LNCaP clone FGC (cell line): ENCODE measurements at regions not wholly inside any gene's neighbourhood (a gene's known extent, or its start where the extent isn't known, plus 50 kb on each side); places are given as distances from the start of the nearest gene placed in this dataset.

Experiments used
- DNase-seq: peaks from one replicate; pipeline ENCODE4 v3.0.0-alpha.2; 2011; ENCODE audit warnings: low read depth
- H3K4me3 ChIP-seq: 2 replicates; pipeline ENCODE4 v1.5.1; 2011; ENCODE audit warnings: mild to moderate bottlenecking, low read depth, low read length, control low read depth
- TF ChIP-seq, protein P1 (sequence below): IDR thresholded peaks from 2 replicates; pipeline ENCODE4 v1.5.1; 2012; ENCODE audit warnings: mild to moderate bottlenecking; ENCODE audit not compliant: control insufficient read depth, insufficient read depth; ENCODE audit errors: extremely low read depth

DNA sequence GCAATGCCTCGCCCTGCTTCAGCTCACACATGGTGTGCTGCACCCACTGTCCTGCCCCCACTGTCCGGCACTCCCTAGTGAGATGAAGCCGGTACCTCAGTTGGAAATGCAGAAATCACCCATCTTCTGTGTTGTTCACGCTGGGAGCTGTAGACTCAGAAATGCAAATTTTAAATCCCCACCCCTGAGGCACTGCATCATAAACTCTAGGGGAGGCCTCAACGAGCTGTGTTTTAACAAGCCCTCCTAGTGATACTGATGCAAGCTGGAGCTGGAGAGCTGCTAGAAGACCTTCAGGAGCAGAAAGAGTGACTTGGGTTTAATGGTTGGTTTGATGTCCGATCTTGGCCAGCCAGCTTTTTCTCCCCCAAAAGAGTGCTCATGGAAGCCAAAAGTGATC, 146.0 kb upstream of the MAST4 start:
- no peak overlapping the region for H3K4me3 ChIP-seq
- no peak for DNase-seq
- TF ChIP-seq, protein P1, sequence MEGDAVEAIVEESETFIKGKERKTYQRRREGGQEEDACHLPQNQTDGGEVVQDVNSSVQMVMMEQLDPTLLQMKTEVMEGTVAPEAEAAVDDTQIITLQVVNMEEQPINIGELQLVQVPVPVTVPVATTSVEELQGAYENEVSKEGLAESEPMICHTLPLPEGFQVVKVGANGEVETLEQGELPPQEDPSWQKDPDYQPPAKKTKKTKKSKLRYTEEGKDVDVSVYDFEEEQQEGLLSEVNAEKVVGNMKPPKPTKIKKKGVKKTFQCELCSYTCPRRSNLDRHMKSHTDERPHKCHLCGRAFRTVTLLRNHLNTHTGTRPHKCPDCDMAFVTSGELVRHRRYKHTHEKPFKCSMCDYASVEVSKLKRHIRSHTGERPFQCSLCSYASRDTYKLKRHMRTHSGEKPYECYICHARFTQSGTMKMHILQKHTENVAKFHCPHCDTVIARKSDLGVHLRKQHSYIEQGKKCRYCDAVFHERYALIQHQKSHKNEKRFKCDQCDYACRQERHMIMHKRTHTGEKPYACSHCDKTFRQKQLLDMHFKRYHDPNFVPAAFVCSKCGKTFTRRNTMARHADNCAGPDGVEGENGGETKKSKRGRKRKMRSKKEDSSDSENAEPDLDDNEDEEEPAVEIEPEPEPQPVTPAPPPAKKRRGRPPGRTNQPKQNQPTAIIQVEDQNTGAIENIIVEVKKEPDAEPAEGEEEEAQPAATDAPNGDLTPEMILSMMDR, result no peak

DNA sequence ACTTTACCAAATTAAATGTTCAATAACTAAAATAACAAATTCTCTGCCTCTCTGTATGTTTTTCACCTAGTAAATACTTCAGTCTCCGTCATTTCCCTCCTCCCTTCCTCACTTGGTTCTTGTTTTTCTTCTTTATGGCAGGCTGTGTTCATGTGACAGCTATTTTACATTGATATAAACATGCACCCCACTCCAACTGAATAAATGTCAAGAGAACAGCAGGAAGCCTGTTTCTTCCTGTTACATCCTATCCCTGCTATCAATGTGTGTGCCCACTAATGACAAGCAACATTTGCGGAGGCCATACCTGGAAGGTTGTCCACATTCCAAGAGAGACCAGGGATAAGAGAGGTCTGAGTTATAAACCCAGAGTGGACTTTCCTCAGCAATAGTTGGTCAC, 145.2 kb upstream of the MAST4 start:
- no peak for DNase-seq
- no peak overlapping the region for H3K4me3 ChIP-seq
- TF ChIP-seq, protein P1, result no peak

DNA sequence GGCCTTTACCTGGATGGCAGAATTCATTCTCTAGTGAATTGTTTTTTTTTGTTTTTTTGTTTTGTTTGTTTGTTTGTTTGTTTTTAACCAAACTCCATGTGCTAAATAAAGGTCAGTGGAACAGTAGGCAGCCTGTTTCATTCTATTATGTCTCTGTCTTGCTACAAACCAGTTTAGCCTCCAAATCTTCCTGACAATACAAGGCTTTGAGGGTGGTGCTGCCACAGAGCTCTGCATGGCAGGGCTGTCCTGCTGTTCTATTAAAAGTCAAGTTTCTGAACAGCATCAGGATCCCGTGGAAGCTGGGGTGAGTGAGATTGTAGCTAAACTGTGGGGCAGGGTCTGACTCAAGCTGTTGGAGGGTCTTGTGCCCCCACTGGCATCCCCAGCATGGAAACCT, 144.1 kb upstream of the MAST4 start:
- no peak for DNase-seq
- TF ChIP-seq, protein P1, result no peak
- H3K4me3 ChIP-seq, result no peak overlapping the region

DNA sequence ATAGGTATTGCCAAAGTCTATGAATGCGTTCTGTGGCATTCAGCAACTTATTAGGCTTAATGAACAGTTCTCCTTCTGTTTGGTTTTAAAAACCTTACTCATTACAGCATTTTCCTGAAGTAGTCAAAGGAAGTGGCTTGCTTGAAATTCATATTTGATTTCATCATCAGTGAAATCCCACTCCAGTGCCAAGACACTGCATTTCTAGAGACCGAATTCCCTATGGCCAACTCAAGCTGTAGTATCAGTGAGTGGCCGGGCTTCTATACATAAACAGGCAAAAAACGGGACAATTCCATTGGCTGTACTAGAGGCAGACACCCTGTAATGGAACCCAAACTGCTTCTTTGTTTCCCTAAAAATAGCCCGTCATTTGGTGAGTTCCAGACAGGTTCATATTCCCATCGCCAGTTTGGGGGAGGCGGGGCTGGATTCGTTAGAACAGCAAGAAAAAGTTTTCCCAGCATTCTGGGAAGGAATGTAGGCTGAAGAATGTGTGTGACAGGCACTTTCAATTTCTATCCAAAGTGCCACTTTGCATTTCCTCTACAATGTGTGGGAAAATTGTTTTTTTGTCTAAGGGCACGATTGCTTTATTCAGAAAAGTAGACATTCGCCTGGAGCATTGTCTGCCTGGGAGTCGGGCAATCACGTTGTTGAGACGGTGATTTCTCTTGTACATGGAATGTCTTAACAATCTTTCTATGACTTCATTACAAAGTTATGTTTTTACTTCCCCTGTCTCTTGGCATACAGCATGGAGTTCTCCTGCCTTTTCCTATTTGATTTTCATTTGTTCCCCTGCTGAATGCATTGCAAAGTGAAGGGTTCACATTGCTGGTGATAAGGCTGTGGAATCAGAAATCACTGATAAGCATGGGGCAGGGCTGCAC, 141.8 kb upstream of the MAST4 start:
- H3K4me3 ChIP-seq, result no peak overlapping the region
- TF ChIP-seq, protein P1, result no peak
- DNase-seq, result no peak

- DNase-seq, result no peak
- no peak overlapping the region for H3K4me3 ChIP-seq
- TF ChIP-seq, protein P1, result no peak
Observed at GRCh38 chr5:66459728-66460127, 136.5 kb upstream of the MAST4 start.

- no peak for DNase-seq
- no peak overlapping the region for H3K4me3 ChIP-seq
- TF ChIP-seq, protein P1, result no peak
Observed at GRCh38 chr5:66467564-66467963, 128.6 kb upstream of the MAST4 start.

DNA sequence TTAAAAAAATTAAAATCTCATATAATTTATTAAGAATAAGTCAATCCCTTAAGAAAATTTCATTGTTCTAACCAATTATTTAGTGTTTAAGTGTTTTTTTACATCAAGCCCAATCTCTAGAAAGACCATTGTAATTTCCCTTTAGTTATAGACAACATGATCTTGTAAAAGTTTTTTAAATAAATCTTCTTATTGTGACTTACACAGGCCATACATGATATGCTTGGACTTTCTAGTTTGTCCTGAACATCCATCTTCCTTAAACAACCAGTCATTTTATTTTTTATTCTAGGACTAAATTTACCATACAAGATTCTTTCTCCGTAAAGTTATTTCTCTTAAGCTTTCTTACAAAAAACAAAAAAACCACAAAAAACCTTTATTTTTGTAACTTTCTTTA, 126.5 kb upstream of the MAST4 start:
- DNase-seq, result no peak
- no peak overlapping the region for H3K4me3 ChIP-seq
- TF ChIP-seq, protein P1, result no peak
